WTC11 (cell line): ENCODE measurements at regions not wholly inside any gene's neighbourhood (a gene's known extent, or its start where the extent isn't known, plus 50 kb on each side); places are given as distances from the start of the nearest gene placed in this dataset.
A peak's percentile ranks its signal among the peaks of the same experiment; 100 is the strongest.

ENCODE experiments used
- ATAC-seq: fragments of 200-7000 bp; cut with Tn5 transposase; 2 replicates; pipeline ENCODE4 v1.10.0; 2021; ENCODE audit warnings: mild to moderate bottlenecking, moderate library complexity
- CTCF ChIA-PET: fragments of 300-600 bp; sonication (Branson Sonifier 250); formaldehyde crosslinking; loops from one replicate; lab custom pipeline; 2021; ENCODE audit warnings: antibody characterized with exemption; lab: Charles Lee
- POLR2A ChIA-PET: fragments of 350-600 bp; sonication (Branson Sonifier 250); formaldehyde crosslinking; loops from one replicate; lab custom pipeline; 2021; ENCODE audit warnings: antibody characterized with exemption; lab: Charles Lee
- DNase-seq: peaks from one replicate; pipeline ENCODE4 v3.0.0; 2021; ENCODE audit warnings: low spot score
- H3K27ac Mint-ChIP-seq: 2 replicates; pipeline ENCODE4 v1.8.0; 2021; ENCODE audit warnings: mixed read lengths
- H3K27me3 Mint-ChIP-seq: 2 replicates; pipeline ENCODE4 v1.8.0; 2021; ENCODE audit warnings: low read depth, mild to moderate bottlenecking, moderate library complexity, mixed read lengths
- H3K36me3 Mint-ChIP-seq: 2 replicates; pipeline ENCODE4 v1.8.0; 2021; ENCODE audit warnings: mixed read lengths
- H3K4me1 Mint-ChIP-seq: 2 replicates; pipeline ENCODE4 v1.8.0; 2022; ENCODE audit warnings: mixed read lengths
- H3K4me3 Mint-ChIP-seq: 2 replicates; pipeline ENCODE4 v1.8.0; 2021; ENCODE audit warnings: mild to moderate bottlenecking, moderate library complexity, mixed read lengths
- H3K9me3 Mint-ChIP-seq: 2 replicates; pipeline ENCODE4 v1.8.0; 2021; ENCODE audit warnings: mixed read lengths
- AR ChIP-seq: fragments of 250-450 bp; sonication (Bioruptor Pico); IDR thresholded peaks from 2 replicates; pipeline ENCODE4 v1.9.0; 2021; ENCODE audit warnings: mild to moderate bottlenecking
- ARID4B ChIP-seq: sonication (generic); formaldehyde crosslinking; IDR thresholded peaks from 2 replicates; pipeline ENCODE4 v1.8.0; 2023; ENCODE audit warnings: missing genetic modification reagents, mild to moderate bottlenecking, borderline replicate concordance
- ATF3 ChIP-seq: sonication (generic); formaldehyde crosslinking; conservative IDR thresholded peaks from 2 replicates; pipeline ENCODE4 v1.8.1; 2022; ENCODE audit warnings: mild to moderate bottlenecking, missing genetic modification reagents
- CTCF ChIP-seq: fragments of 200-600 bp; IDR thresholded peaks from 2 replicates; pipeline ENCODE4 v1.8.0; 2022; ENCODE audit warnings: antibody characterized with exemption
- EMX1 ChIP-seq: fragments of 250-450 bp; sonication (Bioruptor Pico); IDR thresholded peaks from 2 replicates; pipeline ENCODE4 v1.8.0; 2021; ENCODE audit warnings: mild to moderate bottlenecking
- ERG ChIP-seq: fragments of 250-450 bp; sonication (Bioruptor Pico); IDR thresholded peaks from 2 replicates; pipeline ENCODE4 v1.8.0; 2021; ENCODE audit warnings: mild to moderate bottlenecking
- GABPB1 ChIP-seq: sonication (generic); formaldehyde crosslinking; IDR thresholded peaks from 2 replicates; pipeline ENCODE4 v1.8.1; 2023; ENCODE audit warnings: mild to moderate bottlenecking, missing genetic modification reagents
- IRF1 ChIP-seq: sonication (generic); formaldehyde crosslinking; IDR thresholded peaks from 2 replicates; pipeline ENCODE4 v1.8.0; 2023; ENCODE audit warnings: missing genetic modification reagents
- NR1H2 ChIP-seq: sonication (generic); formaldehyde crosslinking; IDR thresholded peaks from 2 replicates; pipeline ENCODE4 v1.9.0; 2021; ENCODE audit warnings: mild to moderate bottlenecking, moderate library complexity, missing genetic modification reagents
- RORB ChIP-seq: fragments of 250-450 bp; sonication (Bioruptor Pico); IDR thresholded peaks from 2 replicates; pipeline ENCODE4 v1.9.0; 2021; ENCODE audit warnings: mild to moderate bottlenecking
- SMAD4 ChIP-seq: sonication (generic); formaldehyde crosslinking; IDR thresholded peaks from 2 replicates; pipeline ENCODE4 v1.8.0; 2022; ENCODE audit warnings: mild to moderate bottlenecking, missing genetic modification reagents
- ZNF263 ChIP-seq: sonication (generic); formaldehyde crosslinking; IDR thresholded peaks from 2 replicates; pipeline ENCODE4 v1.8.1; 2022; ENCODE audit warnings: low read depth, mild to moderate bottlenecking, moderate library complexity, missing genetic modification reagents
- ZNF317 ChIP-seq: sonication (generic); formaldehyde crosslinking; IDR thresholded peaks from 2 replicates; pipeline ENCODE4 v1.8.1; 2023; ENCODE audit warnings: low read depth, mild to moderate bottlenecking, moderate library complexity, missing genetic modification reagents, borderline replicate concordance

GRCh38 chr11:8793114-8793777, 110.7 kb downstream of the RPL27A start:
- TF ChIP-seq RORB (CRISPR knock-in tag) (no peak), SMAD4 (no peak), ERG (CRISPR knock-in tag) (no peak), ARID4B (no peak), ATF3 (no peak), IRF1 (CRISPR knock-in tag) (no peak), EMX1 (no peak), ZNF263 (CRISPR knock-in tag) (no peak)
- TF ChIP-seq, all 79 proteins: peak for 0
- Mint-ChIP-seq H3K4me3 (no peak overlapping the region), H3K27me3 (no peaks in the 10 kb centered on the region), H3K4me1 (peaks cover 18% of the 10 kb centered on the region), H3K9me3 (no peaks in the 10 kb centered on the region), H3K36me3 (no peaks in the 10 kb centered on the region), H3K27ac (0 out of 2 replicates have a peak overlapping the region, but pooled peaks have one; percentile 3)
- DNase-seq: no peak
- POLR2A ChIA-PET: no interaction called here
- ATAC-seq: no peak
- CTCF ChIA-PET: no interaction called here

GRCh38 chr11:8794126-8794525, 111.5 kb downstream of the RPL27A start:
- H3K27me3 Mint-ChIP-seq: no peaks in the 10 kb centered on the region
- H3K27ac Mint-ChIP-seq: peak overlapping the region; percentile 34
- ATAC-seq (no peak), DNase-seq (no peak)
- no peak overlapping the region for H3K4me3 Mint-ChIP-seq
- peaks cover 17% of the 10 kb centered on the region for H3K4me1 Mint-ChIP-seq
- no peaks in the 10 kb centered on the region for H3K36me3 Mint-ChIP-seq
- H3K9me3 Mint-ChIP-seq: no peaks in the 10 kb centered on the region
- CTCF ChIA-PET: interaction anchor here (1.2 to 1.3 kb wide), 2 partner anchors 17 to 105 kb away, joined by 4 to 8 read pairs; no protein-coding TSS in a partner anchor
- TF ChIP-seq NR1H2 (CRISPR knock-in tag): no peak
- no peak for TF ChIP-seq AR
- POLR2A ChIA-PET: no interaction called here

GRCh38 chr11:8794677-8795103, 112.1 kb downstream of the RPL27A start:
- Mint-ChIP-seq H3K4me3 (no peak overlapping the region), H3K27me3 (no peaks in the 10 kb centered on the region), H3K9me3 (no peaks in the 10 kb centered on the region), H3K27ac (peak overlapping the region; percentile 34; the same call in 1 of the 2 replicates), H3K36me3 (no peaks in the 10 kb centered on the region), H3K4me1 (peaks cover 15% of the 10 kb centered on the region)
- ATAC-seq: peak; percentile 92
- TF ChIP-seq GABPB1 (CRISPR knock-in tag) (peak; percentile 53), CTCF (peak; percentile 27; the same call in 1 of the 2 replicates), ZNF317 (no peak)
- no peak for DNase-seq
- ChIA-PET CTCF (interaction anchor here (0.6 to 1.3 kb wide), 8 partner anchors 8 to 106 kb away, joined by 3 to 11 read pairs (median 4); a partner anchor contains a TSS), POLR2A (no interaction called here)
